ENCODE measurements at regions not wholly inside any gene's neighbourhood (a gene's known extent, or its start where the extent isn't known, plus 50 kb on each side); places are given as distances from the start of the nearest gene placed in this dataset.

GRCh38 chr21:16608209-16608830 is 878.5 kb downstream of the USP25 start:
- H3K27ac ChIP-seq (ENCODE audit: low read length): no peak overlapping the region
- no peaks in the 10 kb centered on the region for H3K27me3 ChIP-seq (ENCODE audit: insufficient read depth, low read length)
- no peaks in the 10 kb centered on the region for H3K4me1 ChIP-seq (ENCODE audit: insufficient read depth, low read length)
- no peak overlapping the region for H3K9ac ChIP-seq (ENCODE audit: low read depth, low read length)
- no peaks in the 10 kb centered on the region for H3K36me3 ChIP-seq (ENCODE audit: insufficient read depth, low read depth, low read length)
- H3K9me3 ChIP-seq (ENCODE audit: insufficient read depth, low read depth, low read length): no peaks in the 10 kb centered on the region
- H3K4me3 ChIP-seq (ENCODE audit: low read length): no peak overlapping the region

- Histone ChIP-seq H3K27ac (ENCODE audit: low read length) (no peak overlapping the region), H3K27me3 (ENCODE audit: insufficient read depth, low read length) (no peaks in the 10 kb centered on the region), H3K9me3 (ENCODE audit: insufficient read depth, low read depth, low read length) (no peaks in the 10 kb centered on the region), H3K4me1 (ENCODE audit: insufficient read depth, low read length) (0 out of 2 replicates have a peak, but pooled peaks cover under 1% of the 10 kb centered on the region), H3K9ac (ENCODE audit: low read depth, low read length) (no peak overlapping the region), H3K36me3 (ENCODE audit: insufficient read depth, low read depth, low read length) (no peaks in the 10 kb centered on the region), H3K4me3 (ENCODE audit: low read length) (no peak overlapping the region)
Measured at GRCh38 chr21:16619281-16619680, 889.5 kb downstream of the USP25 start.

GRCh38 chr21:16620786-16621320 is 891.1 kb downstream of the USP25 start:
- peaks cover 4% of the 10 kb centered on the region; the same call in 1 of the 2 replicates for H3K4me1 ChIP-seq (ENCODE audit: insufficient read depth, low read length)
- no peaks in the 10 kb centered on the region for H3K9me3 ChIP-seq (ENCODE audit: insufficient read depth, low read depth, low read length)
- H3K9ac ChIP-seq (ENCODE audit: low read depth, low read length): no peak overlapping the region
- H3K27me3 ChIP-seq (ENCODE audit: insufficient read depth, low read length): no peaks in the 10 kb centered on the region
- H3K4me3 ChIP-seq (ENCODE audit: low read length): no peak overlapping the region
- no peaks in the 10 kb centered on the region for H3K36me3 ChIP-seq (ENCODE audit: insufficient read depth, low read depth, low read length)
- H3K27ac ChIP-seq (ENCODE audit: low read length): no peak overlapping the region

- H3K9ac ChIP-seq (ENCODE audit: low read depth, low read length): no peak overlapping the region
Measured at GRCh38 chr21:16624479-16625118, 888.2 kb upstream of the CXADR start.

GRCh38 chr21:16625491-16625890 is 887.4 kb upstream of the CXADR start:
- no peak overlapping the region for H3K4me3 ChIP-seq (ENCODE audit: low read length)
- H3K4me1 ChIP-seq (ENCODE audit: insufficient read depth, low read length): peaks cover 6% of the 10 kb centered on the region; the same call in 1 of the 2 replicates
- H3K9me3 ChIP-seq (ENCODE audit: insufficient read depth, low read depth, low read length): no peaks in the 10 kb centered on the region
- H3K36me3 ChIP-seq (ENCODE audit: insufficient read depth, low read depth, low read length): no peaks in the 10 kb centered on the region
- H3K27ac ChIP-seq (ENCODE audit: low read length): no peak overlapping the region
- H3K9ac ChIP-seq (ENCODE audit: low read depth, low read length): no peak overlapping the region
- H3K27me3 ChIP-seq (ENCODE audit: insufficient read depth, low read length): no peaks in the 10 kb centered on the region

More at GRCh38 chr21:16624479-16625118, 888.2 kb upstream of the CXADR start:
- Histone ChIP-seq H3K9me3 (ENCODE audit: insufficient read depth, low read depth, low read length) (no peaks in the 10 kb centered on the region), H3K27ac (ENCODE audit: low read length) (no peak overlapping the region), H3K27me3 (ENCODE audit: insufficient read depth, low read length) (no peaks in the 10 kb centered on the region), H3K4me3 (ENCODE audit: low read length) (no peak overlapping the region), H3K4me1 (ENCODE audit: insufficient read depth, low read length) (peaks cover 4% of the 10 kb centered on the region; the same call in 1 of the 2 replicates), H3K36me3 (ENCODE audit: insufficient read depth, low read depth, low read length) (no peaks in the 10 kb centered on the region)

GRCh38 chr21:16633831-16634459 is 878.9 kb upstream of the CXADR start:
- Histone ChIP-seq H3K36me3 (ENCODE audit: insufficient read depth, low read depth, low read length) (no peaks in the 10 kb centered on the region), H3K27ac (ENCODE audit: low read length) (peak overlapping the region; percentile 26), H3K4me3 (ENCODE audit: low read length) (no peak overlapping the region), H3K9ac (ENCODE audit: low read depth, low read length) (0 out of 2 replicates have a peak overlapping the region, but pooled peaks have one; percentile 1), H3K4me1 (ENCODE audit: insufficient read depth, low read length) (peaks cover 25% of the 10 kb centered on the region), H3K9me3 (ENCODE audit: insufficient read depth, low read depth, low read length) (no peaks in the 10 kb centered on the region), H3K27me3 (ENCODE audit: insufficient read depth, low read length) (no peaks in the 10 kb centered on the region)

- H3K9me3 ChIP-seq (ENCODE audit: insufficient read depth, low read depth, low read length): no peaks in the 10 kb centered on the region
- H3K4me1 ChIP-seq (ENCODE audit: insufficient read depth, low read length): peaks cover 25% of the 10 kb centered on the region
- no peaks in the 10 kb centered on the region for H3K27me3 ChIP-seq (ENCODE audit: insufficient read depth, low read length)
- H3K36me3 ChIP-seq (ENCODE audit: insufficient read depth, low read depth, low read length): no peaks in the 10 kb centered on the region
- peak overlapping the region; percentile 35; the same call in 1 of the 2 replicates for H3K4me3 ChIP-seq (ENCODE audit: low read length)
- H3K9ac ChIP-seq (ENCODE audit: low read depth, low read length): 0 out of 2 replicates have a peak overlapping the region, but pooled peaks have one; percentile 1
- H3K27ac ChIP-seq (ENCODE audit: low read length): peak overlapping the region; percentile 26
Measured at GRCh38 chr21:16634515-16634914, 878.3 kb upstream of the CXADR start.

GRCh38 chr21:16640297-16641027 is 872.4 kb upstream of the CXADR start:
- Histone ChIP-seq H3K27ac (ENCODE audit: low read length) (no peak overlapping the region), H3K9me3 (ENCODE audit: insufficient read depth, low read depth, low read length) (peaks cover 5% of the 10 kb centered on the region; the same call in 1 of the 2 replicates), H3K27me3 (ENCODE audit: insufficient read depth, low read length) (no peaks in the 10 kb centered on the region), H3K36me3 (ENCODE audit: insufficient read depth, low read depth, low read length) (no peaks in the 10 kb centered on the region), H3K4me3 (ENCODE audit: low read length) (no peak overlapping the region), H3K9ac (ENCODE audit: low read depth, low read length) (no peak overlapping the region), H3K4me1 (ENCODE audit: insufficient read depth, low read length) (no peaks in the 10 kb centered on the region)

- no peaks in the 10 kb centered on the region for H3K36me3 ChIP-seq (ENCODE audit: insufficient read depth, low read depth, low read length)
- no peak overlapping the region for H3K9ac ChIP-seq (ENCODE audit: low read depth, low read length)
- H3K27ac ChIP-seq (ENCODE audit: low read length): no peak overlapping the region
- no peaks in the 10 kb centered on the region for H3K4me1 ChIP-seq (ENCODE audit: insufficient read depth, low read length)
- H3K4me3 ChIP-seq (ENCODE audit: low read length): no peak overlapping the region
- no peaks in the 10 kb centered on the region for H3K27me3 ChIP-seq (ENCODE audit: insufficient read depth, low read length)
- H3K9me3 ChIP-seq (ENCODE audit: insufficient read depth, low read depth, low read length): peaks cover 5% of the 10 kb centered on the region; the same call in 1 of the 2 replicates
Measured at GRCh38 chr21:16642353-16642752, 870.5 kb upstream of the CXADR start.

- no peaks in the 10 kb centered on the region for H3K36me3 ChIP-seq (ENCODE audit: insufficient read depth, low read depth, low read length)
- H3K27me3 ChIP-seq (ENCODE audit: insufficient read depth, low read length): no peaks in the 10 kb centered on the region
- H3K9me3 ChIP-seq (ENCODE audit: insufficient read depth, low read depth, low read length): peaks cover 5% of the 10 kb centered on the region; the same call in 1 of the 2 replicates
- H3K9ac ChIP-seq (ENCODE audit: low read depth, low read length): no peak overlapping the region
- H3K27ac ChIP-seq (ENCODE audit: low read length): no peak overlapping the region
- no peak overlapping the region for H3K4me3 ChIP-seq (ENCODE audit: low read length)
- H3K4me1 ChIP-seq (ENCODE audit: insufficient read depth, low read length): no peaks in the 10 kb centered on the region
Measured at GRCh38 chr21:16644685-16645084, 868.2 kb upstream of the CXADR start.

GRCh38 chr21:16650714-16651366 is 862.0 kb upstream of the CXADR start:
- Histone ChIP-seq H3K36me3 (ENCODE audit: insufficient read depth, low read depth, low read length) (no peaks in the 10 kb centered on the region), H3K9me3 (ENCODE audit: insufficient read depth, low read depth, low read length) (no peaks in the 10 kb centered on the region), H3K9ac (ENCODE audit: low read depth, low read length) (no peak overlapping the region), H3K27ac (ENCODE audit: low read length) (no peak overlapping the region), H3K4me1 (ENCODE audit: insufficient read depth, low read length) (no peaks in the 10 kb centered on the region), H3K4me3 (ENCODE audit: low read length) (no peak overlapping the region), H3K27me3 (ENCODE audit: insufficient read depth, low read length) (no peaks in the 10 kb centered on the region)
